HG03060 (cell line): ENCODE measurements at regions not wholly inside any gene's neighbourhood (a gene's known extent, or its start where the extent isn't known, plus 50 kb on each side); places are given as distances from the start of the nearest gene placed in this dataset.

Source experiments
- ATAC-seq: cut with Tn5 transposase; IDR thresholded peaks from one replicate; pipeline ENCODE4 v1.9.1; 2021; ENCODE audit warnings: low read depth, moderate number of reproducible peaks; ENCODE audit not compliant: unreplicated experiment

- no peak for ATAC-seq
Observed at GRCh38 chr13:79803296-79803695, 322.3 kb downstream of the NDFIP2 start.

GRCh38 chr13:79802389-79803085 lies 321.6 kb downstream of the NDFIP2 start:
- ATAC-seq: no peak

GRCh38 chr13:79799059-79799867 lies 318.3 kb downstream of the NDFIP2 start:
- no peak for ATAC-seq

- ATAC-seq: no peak
Observed at GRCh38 chr13:79796136-79796535, 315.2 kb downstream of the NDFIP2 start.

GRCh38 chr13:79794931-79795330 lies 314.0 kb downstream of the NDFIP2 start:
- ATAC-seq: no peak

GRCh38 chr13:79792716-79793115 lies 311.8 kb downstream of the NDFIP2 start:
- ATAC-seq: no peak

- ATAC-seq: no peak
Observed at GRCh38 chr13:79791471-79792042, 310.6 kb downstream of the NDFIP2 start.

GRCh38 chr13:79786176-79786575 lies 305.2 kb downstream of the NDFIP2 start:
- no peak for ATAC-seq

GRCh38 chr13:79782541-79783205 lies 301.7 kb downstream of the NDFIP2 start:
- ATAC-seq: no peak

GRCh38 chr13:79781829-79782540 lies 301.0 kb downstream of the NDFIP2 start:
- no peak for ATAC-seq

- no peak for ATAC-seq
Observed at GRCh38 chr13:79780240-79780639, 299.3 kb downstream of the NDFIP2 start.

- no peak for ATAC-seq
Observed at GRCh38 chr13:79779761-79780160, 298.8 kb downstream of the NDFIP2 start.

GRCh38 chr13:79778741-79779460 lies 297.9 kb downstream of the NDFIP2 start:
- ATAC-seq: no peak

GRCh38 chr13:79777504-79777903 lies 296.5 kb downstream of the NDFIP2 start:
- no peak for ATAC-seq

- ATAC-seq: no peak
Observed at GRCh38 chr13:79776531-79777295, 295.8 kb downstream of the NDFIP2 start.

GRCh38 chr13:79775830-79776229 lies 294.9 kb downstream of the NDFIP2 start:
- no peak for ATAC-seq

- no peak for ATAC-seq
Observed at GRCh38 chr13:79772811-79773210, 291.9 kb downstream of the NDFIP2 start.

- no peak for ATAC-seq
Observed at GRCh38 chr13:79771493-79771892, 290.5 kb downstream of the NDFIP2 start.

GRCh38 chr13:79770056-79770455 lies 289.1 kb downstream of the NDFIP2 start:
- no peak for ATAC-seq
